DND-41 (cell line): ENCODE measurements at regions not wholly inside any gene's neighbourhood (a gene's known extent, or its start where the extent isn't known, plus 50 kb on each side); places are given as distances from the start of the nearest gene placed in this dataset.

ENCODE experiments used
- ATAC-seq: fragments of 200-7000 bp; cut with Tn5 transposase; 3 replicates; pipeline ENCODE4 v1.9.1; 2021; ENCODE audit warnings: low read depth; ENCODE audit not compliant: insufficient read depth
- DNase-seq: peaks from one replicate; pipeline ENCODE4 v3.0.0-alpha.2; 2020
- H2AFZ ChIP-seq: 2 replicates; pipeline ENCODE4 v1.6.0; 2012; ENCODE audit warnings: low read depth, low read length
- H3K27ac ChIP-seq: 2 replicates; pipeline ENCODE4 v1.5.1; 2012; ENCODE audit warnings: low read length, inconsistent platforms
- H3K27me3 ChIP-seq: fragments of 200-600 bp; sonication (generic); 2 replicates; pipeline ENCODE4 v1.6.0; 2012; ENCODE audit warnings: low read length, mild to moderate bottlenecking, inconsistent platforms; ENCODE audit not compliant: insufficient read depth, poor library complexity
- H3K36me3 ChIP-seq: 2 replicates; pipeline ENCODE4 v1.5.1; 2012; ENCODE audit warnings: low read length, inconsistent platforms; ENCODE audit not compliant: insufficient read depth
- H3K4me1 ChIP-seq: 2 replicates; pipeline ENCODE4 v1.5.1; 2012; ENCODE audit warnings: mild to moderate bottlenecking, low read length; ENCODE audit not compliant: insufficient read depth
- H3K4me2 ChIP-seq: 2 replicates; pipeline ENCODE4 v1.6.0; 2012; ENCODE audit warnings: mild to moderate bottlenecking, moderate library complexity, low read length, inconsistent platforms; ENCODE audit not compliant: insufficient read depth
- H3K4me3 ChIP-seq, 2 experiments: fragments of 200-600 bp in 1 of 2; shearing (Covaris generic) in 1 of 2; 2 replicates each; pipeline ENCODE4 v1.5.1; 2012 to 2016; ENCODE audit warnings: inconsistent platforms in 2 of 2, low read length in 2 of 2, mild to moderate bottlenecking in 2 of 2, low read depth in 1 of 2, moderate library complexity in 1 of 2
- H3K79me2 ChIP-seq: 2 replicates; pipeline ENCODE4 v1.6.0; 2012; ENCODE audit warnings: low read length, inconsistent platforms; ENCODE audit not compliant: insufficient read depth
- H3K9ac ChIP-seq: 2 replicates; pipeline ENCODE4 v1.6.0; 2012; ENCODE audit warnings: low read depth, mild to moderate bottlenecking, inconsistent platforms, low read length, moderate library complexity
- H3K9me3 ChIP-seq: 2 replicates; pipeline ENCODE4 v1.5.1; 2012; ENCODE audit warnings: low read length, moderate library complexity, mild to moderate bottlenecking, inconsistent platforms; ENCODE audit not compliant: insufficient read depth, severe bottlenecking
- H4K20me1 ChIP-seq: 2 replicates; pipeline ENCODE4 v1.6.0; 2012; ENCODE audit warnings: low read length; ENCODE audit not compliant: insufficient read depth
- CTCF ChIP-seq: IDR thresholded peaks from 2 replicates; pipeline ENCODE4 v1.5.1; 2012; ENCODE audit warnings: borderline replicate concordance, low read length, moderate library complexity, mild to moderate bottlenecking; ENCODE audit not compliant: poor library complexity, severe bottlenecking; ENCODE audit errors: extremely low read depth
- EZH2 ChIP-seq: IDR thresholded peaks from 3 replicates; pipeline ENCODE4 v1.6.1; 2012; ENCODE audit warnings: borderline replicate concordance, low read depth, mild to moderate bottlenecking, moderate library complexity, low read length, inconsistent platforms; ENCODE audit not compliant: severe bottlenecking

GRCh38 chr4:81600520-81601357 is 129.0 kb upstream of the RASGEF1B start:
- TF ChIP-seq CTCF: no peak
- no peak for TF ChIP-seq EZH2
- H3K36me3 ChIP-seq: no peaks in the 10 kb centered on the region
- H3K9ac ChIP-seq: no peak overlapping the region
- no peaks in the 10 kb centered on the region for H3K9me3 ChIP-seq
- H3K27ac ChIP-seq: no peak overlapping the region
- no peaks in the 10 kb centered on the region for H4K20me1 ChIP-seq
- DNase-seq (no peak), ATAC-seq (no peak)
- no peak overlapping the region for H2AFZ ChIP-seq
- H3K4me1 ChIP-seq: no peaks in the 10 kb centered on the region
- H3K4me2 ChIP-seq: no peak overlapping the region
- no peaks in the 10 kb centered on the region for H3K79me2 ChIP-seq
- H3K27me3 ChIP-seq: no peaks in the 10 kb centered on the region
- no peak overlapping the region for H3K4me3 ChIP-seq

GRCh38 chr4:81599742-81600380 is 128.2 kb upstream of the RASGEF1B start:
- Histone ChIP-seq H2AFZ (no peak overlapping the region), H3K4me2 (no peak overlapping the region), H3K27me3 (no peaks in the 10 kb centered on the region), H4K20me1 (no peaks in the 10 kb centered on the region), H3K4me3 (no peak overlapping the region), H3K79me2 (no peaks in the 10 kb centered on the region), H3K9ac (no peak overlapping the region), H3K9me3 (no peaks in the 10 kb centered on the region), H3K36me3 (no peaks in the 10 kb centered on the region), H3K4me1 (no peaks in the 10 kb centered on the region), H3K27ac (no peak overlapping the region)
- no peak for DNase-seq
- TF ChIP-seq EZH2: no peak
- no peak for TF ChIP-seq CTCF
- ATAC-seq: no peak

GRCh38 chr4:81595798-81596610 is 124.3 kb upstream of the RASGEF1B start:
- no peaks in the 10 kb centered on the region for H3K36me3 ChIP-seq
- H3K4me3 ChIP-seq: no peak overlapping the region
- H3K79me2 ChIP-seq: no peaks in the 10 kb centered on the region
- no peaks in the 10 kb centered on the region for H3K27me3 ChIP-seq
- ATAC-seq: no peak
- H3K4me2 ChIP-seq: no peak overlapping the region
- no peak for DNase-seq
- no peaks in the 10 kb centered on the region for H3K4me1 ChIP-seq
- H3K9me3 ChIP-seq: no peaks in the 10 kb centered on the region
- TF ChIP-seq CTCF (no peak), EZH2 (no peak)
- no peak overlapping the region for H3K9ac ChIP-seq
- H2AFZ ChIP-seq: no peak overlapping the region
- H4K20me1 ChIP-seq: no peaks in the 10 kb centered on the region
- no peak overlapping the region for H3K27ac ChIP-seq
